ENCODE measurements at regions not wholly inside any gene's neighbourhood (a gene's known extent, or its start where the extent isn't known, plus 50 kb on each side); places are given as distances from the start of the nearest gene placed in this dataset.

DNA sequence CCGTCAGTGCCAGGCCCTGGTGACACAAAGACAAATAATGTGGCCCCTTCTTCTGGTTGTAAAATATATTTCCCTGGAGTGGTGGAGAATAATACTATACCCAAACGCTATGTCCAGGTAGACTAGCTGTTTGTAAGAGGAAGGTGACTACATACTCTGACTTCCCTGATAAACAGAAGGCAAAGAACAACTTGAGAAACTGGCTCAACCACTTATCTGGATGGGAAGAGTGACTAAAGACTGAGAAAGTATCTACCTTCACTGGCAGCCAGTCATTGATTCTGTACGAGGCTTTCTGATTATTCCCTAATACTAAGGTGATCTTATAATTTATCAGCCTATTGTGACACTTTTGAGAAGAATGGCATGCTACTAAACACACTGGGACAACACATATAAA is 569.7 kb downstream of the EPHA7 start:
- TF ChIP-seq, protein P1, sequence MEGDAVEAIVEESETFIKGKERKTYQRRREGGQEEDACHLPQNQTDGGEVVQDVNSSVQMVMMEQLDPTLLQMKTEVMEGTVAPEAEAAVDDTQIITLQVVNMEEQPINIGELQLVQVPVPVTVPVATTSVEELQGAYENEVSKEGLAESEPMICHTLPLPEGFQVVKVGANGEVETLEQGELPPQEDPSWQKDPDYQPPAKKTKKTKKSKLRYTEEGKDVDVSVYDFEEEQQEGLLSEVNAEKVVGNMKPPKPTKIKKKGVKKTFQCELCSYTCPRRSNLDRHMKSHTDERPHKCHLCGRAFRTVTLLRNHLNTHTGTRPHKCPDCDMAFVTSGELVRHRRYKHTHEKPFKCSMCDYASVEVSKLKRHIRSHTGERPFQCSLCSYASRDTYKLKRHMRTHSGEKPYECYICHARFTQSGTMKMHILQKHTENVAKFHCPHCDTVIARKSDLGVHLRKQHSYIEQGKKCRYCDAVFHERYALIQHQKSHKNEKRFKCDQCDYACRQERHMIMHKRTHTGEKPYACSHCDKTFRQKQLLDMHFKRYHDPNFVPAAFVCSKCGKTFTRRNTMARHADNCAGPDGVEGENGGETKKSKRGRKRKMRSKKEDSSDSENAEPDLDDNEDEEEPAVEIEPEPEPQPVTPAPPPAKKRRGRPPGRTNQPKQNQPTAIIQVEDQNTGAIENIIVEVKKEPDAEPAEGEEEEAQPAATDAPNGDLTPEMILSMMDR (IDR thresholded peaks at IDR 0.05; ENCODE audit: low read depth, low read length), result no peak
- no peak for TF ChIP-seq EZH2phosphoT487 (IDR thresholded peaks at IDR 0.05; ENCODE audit: low read depth)

Measured in OCI-LY3 (cell line).